ENCODE measurements at regions not wholly inside any gene's neighbourhood (a gene's known extent, or its start where the extent isn't known, plus 50 kb on each side); places are given as distances from the start of the nearest gene placed in this dataset.

- DNase-seq (ENCODE audit: low read depth) = no peak
- TF ChIP-seq CTCF (IDR thresholded peaks at IDR 0.05; ENCODE audit: insufficient read depth, low read depth, low read length, missing control alignments) = no peak
- H3K4me3 ChIP-seq (ENCODE audit: low read depth, low read length) = no peak overlapping the region
Measured at GRCh38 chr6:155959898-155960495, 504.4 kb upstream of the NOX3 start.

GRCh38 chr6:155958550-155958949, 502.9 kb upstream of the NOX3 start:
- no peak for DNase-seq (ENCODE audit: low read depth)
- no peak for TF ChIP-seq CTCF (IDR thresholded peaks at IDR 0.05; ENCODE audit: insufficient read depth, low read depth, low read length, missing control alignments)

GRCh38 chr6:155955038-155955437, 499.4 kb upstream of the NOX3 start:
- no peak for TF ChIP-seq CTCF (IDR thresholded peaks at IDR 0.05; ENCODE audit: insufficient read depth, low read depth, low read length, missing control alignments)
- DNase-seq (ENCODE audit: low read depth) = no peak
- no peak overlapping the region for H3K4me3 ChIP-seq (ENCODE audit: low read depth, low read length)

More at GRCh38 chr6:155958550-155958949, 502.9 kb upstream of the NOX3 start:
- H3K4me3 ChIP-seq (ENCODE audit: low read depth, low read length) = no peak overlapping the region

GRCh38 chr6:155954149-155954548, 498.5 kb upstream of the NOX3 start:
- DNase-seq (ENCODE audit: low read depth) = no peak
- no peak overlapping the region for H3K4me3 ChIP-seq (ENCODE audit: low read depth, low read length)
- TF ChIP-seq CTCF (IDR thresholded peaks at IDR 0.05; ENCODE audit: insufficient read depth, low read depth, low read length, missing control alignments) = no peak

GRCh38 chr6:155949256-155949655, 493.6 kb upstream of the NOX3 start:
- DNase-seq (ENCODE audit: low read depth) = no peak
- TF ChIP-seq CTCF (IDR thresholded peaks at IDR 0.05; ENCODE audit: insufficient read depth, low read depth, low read length, missing control alignments) = no peak

GRCh38 chr6:155946860-155947259, 491.2 kb upstream of the NOX3 start:
- no peak for DNase-seq (ENCODE audit: low read depth)
- no peak for TF ChIP-seq CTCF (IDR thresholded peaks at IDR 0.05; ENCODE audit: insufficient read depth, low read depth, low read length, missing control alignments)
- H3K4me3 ChIP-seq (ENCODE audit: low read depth, low read length) = no peak overlapping the region

More at GRCh38 chr6:155949256-155949655, 493.6 kb upstream of the NOX3 start:
- H3K4me3 ChIP-seq (ENCODE audit: low read depth, low read length) = no peak overlapping the region

GRCh38 chr6:155943635-155944034, 488.0 kb upstream of the NOX3 start:
- no peak for TF ChIP-seq CTCF (IDR thresholded peaks at IDR 0.05; ENCODE audit: insufficient read depth, low read depth, low read length, missing control alignments)
- H3K4me3 ChIP-seq (ENCODE audit: low read depth, low read length) = no peak overlapping the region
- no peak for DNase-seq (ENCODE audit: low read depth)
